HFFc6 (cell line): ENCODE measurements at regions not wholly inside any gene's neighbourhood (a gene's known extent, or its start where the extent isn't known, plus 50 kb on each side); places are given as distances from the start of the nearest gene placed in this dataset.
A peak's percentile ranks its signal among the peaks of the same experiment; 100 is the strongest.
"Not testable (repeated sequence)": the region's sequence is repeated elsewhere in the genome, so short reads cannot be mapped to it uniquely, and the experiment has no call there.

ENCODE experiments used
- DNase-seq: peaks from one replicate; pipeline ENCODE4 v3.0.0-alpha.2; 2018
- H3K27ac Mint-ChIP-seq: 2 replicates; pipeline ENCODE4 v1.8.0; 2020; ENCODE audit warnings: mild to moderate bottlenecking, mixed read lengths
- H3K27me3 Mint-ChIP-seq: 2 replicates; pipeline ENCODE4 v1.8.0; 2021; ENCODE audit warnings: mild to moderate bottlenecking, moderate library complexity, mixed read lengths; ENCODE audit not compliant: insufficient read depth
- H3K36me3 Mint-ChIP-seq: 2 replicates; pipeline ENCODE4 v1.8.0; 2021; ENCODE audit warnings: low read depth, mixed read lengths
- H3K4me1 Mint-ChIP-seq: 2 replicates; pipeline ENCODE4 v1.8.0; 2020; ENCODE audit warnings: low read depth, mixed read lengths
- H3K4me3 Mint-ChIP-seq: 2 replicates; pipeline ENCODE4 v1.8.0; 2020; ENCODE audit warnings: mild to moderate bottlenecking, moderate library complexity, mixed read lengths
- H3K9me3 Mint-ChIP-seq: 2 replicates; pipeline ENCODE4 v1.8.0; 2020; ENCODE audit warnings: mild to moderate bottlenecking, mixed read lengths
- CTCF ChIP-seq: fragments of 200-600 bp; sonication (generic); IDR thresholded peaks from 2 replicates; pipeline ENCODE4 v1.5.0; 2021; ENCODE audit warnings: antibody characterized with exemption, mild to moderate bottlenecking

- no peak overlapping the region for H3K4me3 Mint-ChIP-seq
- no peaks in the 10 kb centered on the region for H3K9me3 Mint-ChIP-seq
- H3K27me3 Mint-ChIP-seq, result peaks cover 14% of the 10 kb centered on the region
- peak; percentile 67 for TF ChIP-seq CTCF
- DNase-seq, result no peak
- H3K4me1 Mint-ChIP-seq, result no peaks in the 10 kb centered on the region
- H3K27ac Mint-ChIP-seq, result no peak overlapping the region
- no peaks in the 10 kb centered on the region for H3K36me3 Mint-ChIP-seq
Measured at GRCh38 chr10:118827466-118828155, 72.8 kb upstream of the CACUL1 start.

DNA sequence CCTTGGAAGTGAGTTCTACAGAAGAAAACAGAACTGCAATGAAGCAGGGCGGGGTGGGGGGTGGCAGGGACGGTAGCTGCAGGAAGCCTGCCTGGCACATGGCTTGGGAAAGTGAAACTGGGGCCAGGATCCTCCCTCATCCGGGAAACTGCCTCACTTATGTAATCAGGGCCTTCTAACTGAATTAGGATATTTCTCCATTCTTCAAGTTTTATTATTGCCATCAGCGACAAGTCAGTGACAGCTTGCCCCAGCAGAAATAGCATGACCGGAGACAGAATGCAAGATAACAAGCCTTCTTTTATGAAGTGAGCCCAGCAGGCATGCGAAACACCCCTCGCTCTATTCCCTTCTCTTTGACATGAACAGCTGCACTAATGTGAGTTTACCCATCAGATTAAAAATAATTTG lies 77.5 kb upstream of the CACUL1 start:
- Mint-ChIP-seq H3K36me3 (no peaks in the 10 kb centered on the region), H3K4me1 (no peaks in the 10 kb centered on the region), H3K27ac (no peak overlapping the region), H3K27me3 (peaks cover 19% of the 10 kb centered on the region), H3K4me3 (peak overlapping the region; percentile 13; the same call in 1 of the 2 replicates), H3K9me3 (no peaks in the 10 kb centered on the region)
- TF ChIP-seq CTCF, result no peak
- DNase-seq, result no peak

DNA sequence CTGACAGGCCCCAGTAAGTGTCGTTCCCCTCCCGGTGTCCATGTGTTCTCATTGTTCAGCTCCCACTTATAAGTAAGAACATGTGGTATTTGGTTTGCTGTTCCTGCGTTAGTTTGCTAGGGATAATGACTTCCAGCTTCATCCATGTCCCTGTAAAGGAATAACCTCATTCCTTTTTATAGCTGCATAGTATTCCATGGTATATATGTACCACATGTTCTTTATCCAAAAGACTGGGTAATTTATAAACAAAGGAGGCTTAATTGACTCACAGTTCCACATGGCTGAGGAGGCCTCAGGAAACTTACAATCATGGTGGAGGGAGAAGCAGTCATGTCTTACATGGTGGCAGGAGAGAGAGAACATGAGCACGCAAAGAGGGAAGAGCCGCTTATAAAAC lies 79.6 kb upstream of the CACUL1 start:
- H3K27me3 Mint-ChIP-seq, result peaks cover 19% of the 10 kb centered on the region
- not testable (repeated sequence) for DNase-seq, H3K36me3 Mint-ChIP-seq, H3K27ac Mint-ChIP-seq, H3K9me3 Mint-ChIP-seq, H3K4me1 Mint-ChIP-seq, H3K4me3 Mint-ChIP-seq

GRCh38 chr10:118835682-118836326 lies 81.0 kb upstream of the CACUL1 start:
- no peak for TF ChIP-seq CTCF
- DNase-seq, result no peak
- no peak overlapping the region for H3K4me3 Mint-ChIP-seq
- peaks cover 13% of the 10 kb centered on the region for H3K27me3 Mint-ChIP-seq
- peaks cover 8% of the 10 kb centered on the region for H3K4me1 Mint-ChIP-seq
- H3K36me3 Mint-ChIP-seq, result no peaks in the 10 kb centered on the region
- H3K9me3 Mint-ChIP-seq, result no peaks in the 10 kb centered on the region
- H3K27ac Mint-ChIP-seq, result no peak overlapping the region

DNA sequence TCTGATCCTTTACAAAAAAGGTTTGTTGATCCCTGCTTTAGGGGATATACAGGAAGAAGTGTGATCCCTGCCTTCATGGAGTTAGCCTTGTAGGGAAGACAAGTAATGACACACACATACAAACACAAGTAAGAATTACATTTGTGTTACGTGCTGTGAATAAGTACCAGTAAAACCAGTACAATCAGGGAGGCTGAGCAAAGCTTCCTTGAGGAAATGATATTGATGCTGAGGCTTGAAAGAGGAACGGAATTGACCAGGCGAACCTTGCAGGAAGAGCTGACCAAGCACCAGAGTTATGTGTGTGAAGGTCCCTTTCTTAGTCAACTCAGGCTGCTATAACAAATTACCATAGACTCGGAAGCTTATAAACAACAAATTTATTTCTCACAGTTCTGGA lies 83.6 kb upstream of the CACUL1 start:
- no peak for DNase-seq
- H3K27me3 Mint-ChIP-seq, result peaks cover 7% of the 10 kb centered on the region
- peaks cover 8% of the 10 kb centered on the region for H3K4me1 Mint-ChIP-seq
- H3K27ac Mint-ChIP-seq, result no peak overlapping the region
- no peaks in the 10 kb centered on the region for H3K36me3 Mint-ChIP-seq
- no peak overlapping the region for H3K4me3 Mint-ChIP-seq
- TF ChIP-seq CTCF, result no peak
- H3K9me3 Mint-ChIP-seq, result no peaks in the 10 kb centered on the region

DNA sequence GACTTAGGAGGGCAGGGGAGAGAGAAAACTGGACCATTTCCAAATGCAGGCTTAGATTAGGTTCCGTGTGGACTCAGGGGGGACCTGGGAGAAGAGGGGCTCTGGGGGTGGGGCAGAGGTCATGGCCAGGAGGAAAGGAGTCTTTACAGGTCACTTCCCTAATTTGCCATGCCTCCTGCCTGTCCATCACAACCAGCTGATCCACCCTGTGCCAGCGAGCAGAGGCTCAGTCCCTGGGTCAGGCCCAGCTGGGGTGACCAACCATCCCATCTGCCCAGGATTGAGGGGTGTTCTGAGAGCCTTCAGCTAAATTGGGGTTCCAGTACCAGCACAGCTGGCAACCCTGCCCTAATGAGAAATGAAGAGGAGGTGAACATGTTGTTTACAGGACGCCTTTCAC lies 84.6 kb upstream of the CACUL1 start:
- Mint-ChIP-seq H3K4me1 (peaks cover 8% of the 10 kb centered on the region), H3K27ac (no peak overlapping the region), H3K4me3 (no peak overlapping the region), H3K36me3 (no peaks in the 10 kb centered on the region), H3K27me3 (peaks cover 4% of the 10 kb centered on the region), H3K9me3 (no peaks in the 10 kb centered on the region)
- DNase-seq, result no peak
- TF ChIP-seq CTCF, result no peak
